Type B pancreatic cell (in vitro differentiated cells): ENCODE measurements at regions not wholly inside any gene's neighbourhood (a gene's known extent, or its start where the extent isn't known, plus 50 kb on each side); places are given as distances from the start of the nearest gene placed in this dataset.

Source experiments
- DNase-seq: peaks from one replicate; pipeline ENCODE4 v3.0.0; 2021; ENCODE audit warnings: mixed read lengths; ENCODE audit not compliant: unreplicated experiment; ENCODE audit errors: extremely low spot score
- H3K27ac Mint-ChIP-seq: 2 replicates; pipeline ENCODE4 v1.8.0; 2021; ENCODE audit warnings: mild to moderate bottlenecking, mixed read lengths
- H3K27me3 Mint-ChIP-seq: 2 replicates; pipeline ENCODE4 v1.8.0; 2021; ENCODE audit warnings: mixed read lengths
- H3K36me3 Mint-ChIP-seq: 2 replicates; pipeline ENCODE4 v1.8.0; 2021; ENCODE audit warnings: mixed read lengths
- H3K4me1 Mint-ChIP-seq: one replicate; pipeline ENCODE4 v1.8.0; 2021; ENCODE audit warnings: mixed read lengths; ENCODE audit not compliant: unreplicated experiment
- H3K4me3 Mint-ChIP-seq: 2 replicates; pipeline ENCODE4 v1.8.0; 2021; ENCODE audit warnings: mild to moderate bottlenecking, mixed read lengths
- H3K9me3 Mint-ChIP-seq: 2 replicates; pipeline ENCODE4 v1.8.0; 2021; ENCODE audit warnings: mixed read lengths
- CTCF ChIP-seq: fragments of 200-600 bp; sonication (generic); conservative IDR thresholded peaks from 2 replicates; pipeline ENCODE4 v1.5.0; 2021; ENCODE audit warnings: antibody characterized with exemption, mild to moderate bottlenecking

GRCh38 chr18:34352385-34353163 is 127.9 kb upstream of the NOL4 start:
- no peak for DNase-seq
- no peaks in the 10 kb centered on the region for H3K9me3 Mint-ChIP-seq
- TF ChIP-seq CTCF: peak; percentile 39
- H3K36me3 Mint-ChIP-seq: no peaks in the 10 kb centered on the region
- H3K27me3 Mint-ChIP-seq: peaks cover 4% of the 10 kb centered on the region
- no peak overlapping the region for H3K27ac Mint-ChIP-seq
- no peak overlapping the region for H3K4me3 Mint-ChIP-seq
- H3K4me1 Mint-ChIP-seq: no peaks in the 10 kb centered on the region

GRCh38 chr18:34354351-34354750 is 129.6 kb upstream of the NOL4 start:
- no peak overlapping the region for H3K27ac Mint-ChIP-seq

GRCh38 chr18:34357944-34358580 is 133.3 kb upstream of the NOL4 start:
- Mint-ChIP-seq H3K9me3 (no peaks in the 10 kb centered on the region), H3K4me1 (no peaks in the 10 kb centered on the region), H3K27me3 (no peaks in the 10 kb centered on the region), H3K4me3 (no peak overlapping the region), H3K36me3 (no peaks in the 10 kb centered on the region), H3K27ac (no peak overlapping the region)
- DNase-seq: no peak
- no peak for TF ChIP-seq CTCF

More at GRCh38 chr18:34354351-34354750, 129.6 kb upstream of the NOL4 start:
- Mint-ChIP-seq H3K27me3 (peaks cover 4% of the 10 kb centered on the region), H3K4me1 (no peaks in the 10 kb centered on the region), H3K36me3 (no peaks in the 10 kb centered on the region), H3K4me3 (no peak overlapping the region), H3K9me3 (no peaks in the 10 kb centered on the region)
- DNase-seq: no peak
- no peak for TF ChIP-seq CTCF

- no peak for DNase-seq
- Mint-ChIP-seq H3K4me3 (no peak overlapping the region), H3K27ac (no peak overlapping the region), H3K36me3 (no peaks in the 10 kb centered on the region), H3K4me1 (no peaks in the 10 kb centered on the region), H3K27me3 (no peaks in the 10 kb centered on the region), H3K9me3 (no peaks in the 10 kb centered on the region)
- no peak for TF ChIP-seq CTCF
These were observed 134.2 kb upstream of the NOL4 start for GRCh38 chr18:34358923-34359322.

DNA sequence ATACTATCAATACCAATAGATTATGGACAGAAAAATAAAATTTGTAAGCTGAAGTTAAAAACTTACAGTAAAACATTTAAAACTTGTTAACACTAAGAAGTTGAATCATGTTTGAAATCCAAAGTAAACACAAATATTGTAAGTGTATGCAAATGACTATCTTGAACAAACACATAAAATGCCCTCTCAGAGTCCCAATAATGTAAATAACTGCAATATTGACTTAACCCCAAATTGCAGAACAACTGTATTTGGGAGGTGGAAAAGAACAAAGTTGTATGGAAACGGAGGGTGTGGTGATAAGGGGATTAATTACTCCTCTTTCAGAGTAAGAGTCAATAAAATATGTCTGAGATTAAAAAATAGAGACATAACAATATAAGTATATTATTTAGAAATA is 140.0 kb upstream of the NOL4 start:
- Mint-ChIP-seq H3K9me3 (no peaks in the 10 kb centered on the region), H3K27ac (no peak overlapping the region), H3K4me1 (no peaks in the 10 kb centered on the region), H3K4me3 (no peak overlapping the region), H3K36me3 (no peaks in the 10 kb centered on the region), H3K27me3 (no peaks in the 10 kb centered on the region)
- no peak for DNase-seq
- TF ChIP-seq CTCF: no peak
